Caco-2 (cell line): ENCODE measurements at regions not wholly inside any gene's neighbourhood (a gene's known extent, or its start where the extent isn't known, plus 50 kb on each side); places are given as distances from the start of the nearest gene placed in this dataset.

Experiments used
- BruUV-seq: library from RNA; stranded (reverse); fragments of 400-500 nt; replicated peaks from 2 replicates; lab custom pipeline; 2021; lab: Mats Ljungman, UMichigan
- CTCF ChIA-PET: fragments of 300-600 bp; sonication (Branson Sonifier 250); formaldehyde crosslinking; loops from one replicate; lab custom pipeline; 2022; ENCODE audit warnings: antibody characterized with exemption; lab: Charles Lee
- POLR2A ChIA-PET: fragments of 300-600 bp; sonication (Branson Sonifier 250); formaldehyde crosslinking; loops from one replicate; lab custom pipeline; 2022; ENCODE audit warnings: antibody characterized with exemption; lab: Charles Lee
- DNase-seq, 2 experiments: peaks; one replicate each; pipeline versions ENCODE4 v3.0.0 to v3.0.0-alpha.2; 2020 to 2022
- H3K27me3 ChIP-seq: replicated peaks from 2 replicates; pipeline ENCODE4 v1.6.0; 2011; ENCODE audit warnings: low read length; ENCODE audit not compliant: control insufficient read depth, insufficient read depth
- H3K36me3 ChIP-seq: 2 replicates; pipeline ENCODE4 v1.5.1; 2011; ENCODE audit warnings: low read length; ENCODE audit not compliant: control insufficient read depth, insufficient read depth
- H3K4me1 ChIP-seq: fragments of 250-450 bp; sonication (Bioruptor Pico); 2 replicates; pipeline ENCODE4 v1.5.1; 2020; ENCODE audit warnings: mild to moderate bottlenecking
- H3K4me3 ChIP-seq: 2 replicates; pipeline ENCODE4 v1.5.1; 2011; ENCODE audit warnings: low read depth, mild to moderate bottlenecking, control low read depth, low read length
- H3K9me3 ChIP-seq: fragments of 250-450 bp; sonication (Bioruptor Pico); 2 replicates; pipeline ENCODE4 v1.5.1; 2020; ENCODE audit warnings: mild to moderate bottlenecking, moderate library complexity
- H3K27ac Mint-ChIP-seq: one replicate; pipeline ENCODE4 v1.8.0; 2022; ENCODE audit warnings: mixed read lengths; ENCODE audit not compliant: unreplicated experiment
- H3K27me3 Mint-ChIP-seq: one replicate; pipeline ENCODE4 v1.8.0; 2022; ENCODE audit warnings: mixed read lengths; ENCODE audit not compliant: insufficient read depth, unreplicated experiment
- H3K36me3 Mint-ChIP-seq: one replicate; pipeline ENCODE4 v1.8.0; 2022; ENCODE audit warnings: mild to moderate bottlenecking, mixed read lengths; ENCODE audit not compliant: insufficient read depth, unreplicated experiment
- H3K4me1 Mint-ChIP-seq: one replicate; pipeline ENCODE4 v1.8.0; 2022; ENCODE audit warnings: low read depth, mixed read lengths; ENCODE audit not compliant: unreplicated experiment
- H3K4me3 Mint-ChIP-seq: one replicate; pipeline ENCODE4 v1.8.0; 2022; ENCODE audit warnings: mild to moderate bottlenecking, moderate library complexity, mixed read lengths; ENCODE audit not compliant: unreplicated experiment
- H3K9me3 Mint-ChIP-seq: one replicate; pipeline ENCODE4 v1.8.0; 2022; ENCODE audit warnings: mixed read lengths; ENCODE audit not compliant: unreplicated experiment
- intact Hi-C: fragments of 100-400 bp; cut with micrococcal nuclease; formaldehyde crosslinking; loops from one replicate; pipeline ENCODE4 v1.10.0; 2022; ENCODE audit not compliant: unreplicated experiment
- TF ChIP-seq, protein P1 (sequence below), 2 experiments: fragments of 200-600 bp in 1 of 2; IDR thresholded peaks; 1 replicate in 1 of 2; 2 replicates in 1 of 2; pipeline versions ENCODE4 v1.5.1 to v1.8.0; 2011 to 2022; ENCODE audit warnings: antibody characterized with exemption in 1 of 2, control low read depth in 1 of 2, inconsistent platforms in 1 of 2, low read depth in 1 of 2, low read length in 1 of 2, mild to moderate bottlenecking in 1 of 2, moderate library complexity in 1 of 2; ENCODE audit not compliant: insufficient read depth in 1 of 2, severe bottlenecking in 1 of 2, unreplicated experiment in 1 of 2

DNA sequence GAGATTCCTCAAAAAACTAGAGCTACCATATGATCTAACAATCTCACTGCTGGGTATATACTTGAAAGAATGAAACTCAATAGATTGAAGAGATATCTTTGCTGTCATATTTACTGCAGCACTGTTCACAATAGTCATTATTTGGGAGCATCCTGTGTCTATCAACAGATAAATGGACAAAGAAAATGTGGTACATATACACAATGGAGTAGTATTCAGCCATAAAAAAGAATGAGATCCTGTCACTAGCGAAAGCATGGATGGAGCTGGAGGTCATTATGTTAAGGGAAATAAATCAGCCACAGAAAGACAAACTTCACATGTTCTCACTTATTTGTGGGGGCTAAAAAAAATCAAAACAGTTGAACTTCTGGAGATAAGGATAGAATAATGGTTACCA lies 505.7 kb upstream of the ARRDC3 start:
- Mint-ChIP-seq H3K4me1 (no peaks in the 10 kb centered on the region), H3K36me3 (no peaks in the 10 kb centered on the region), H3K4me3 (no peak overlapping the region), H3K9me3 (no peaks in the 10 kb centered on the region), H3K27me3 (no peaks in the 10 kb centered on the region), H3K27ac (no peak overlapping the region)
- H3K27me3 ChIP-seq, result no peaks in the 10 kb centered on the region
- no peak for DNase-seq
- H3K9me3 ChIP-seq, result no peaks in the 10 kb centered on the region
- H3K36me3 ChIP-seq, result no peaks in the 10 kb centered on the region
- no peaks in the 10 kb centered on the region for H3K4me1 ChIP-seq
- ChIA-PET CTCF (no interaction called here), POLR2A (no interaction called here)
- intact Hi-C loops, result no loop called here
- no peak overlapping the region for H3K4me3 ChIP-seq
- no TSS peak for BruUV-seq
- TF ChIP-seq, protein P1, sequence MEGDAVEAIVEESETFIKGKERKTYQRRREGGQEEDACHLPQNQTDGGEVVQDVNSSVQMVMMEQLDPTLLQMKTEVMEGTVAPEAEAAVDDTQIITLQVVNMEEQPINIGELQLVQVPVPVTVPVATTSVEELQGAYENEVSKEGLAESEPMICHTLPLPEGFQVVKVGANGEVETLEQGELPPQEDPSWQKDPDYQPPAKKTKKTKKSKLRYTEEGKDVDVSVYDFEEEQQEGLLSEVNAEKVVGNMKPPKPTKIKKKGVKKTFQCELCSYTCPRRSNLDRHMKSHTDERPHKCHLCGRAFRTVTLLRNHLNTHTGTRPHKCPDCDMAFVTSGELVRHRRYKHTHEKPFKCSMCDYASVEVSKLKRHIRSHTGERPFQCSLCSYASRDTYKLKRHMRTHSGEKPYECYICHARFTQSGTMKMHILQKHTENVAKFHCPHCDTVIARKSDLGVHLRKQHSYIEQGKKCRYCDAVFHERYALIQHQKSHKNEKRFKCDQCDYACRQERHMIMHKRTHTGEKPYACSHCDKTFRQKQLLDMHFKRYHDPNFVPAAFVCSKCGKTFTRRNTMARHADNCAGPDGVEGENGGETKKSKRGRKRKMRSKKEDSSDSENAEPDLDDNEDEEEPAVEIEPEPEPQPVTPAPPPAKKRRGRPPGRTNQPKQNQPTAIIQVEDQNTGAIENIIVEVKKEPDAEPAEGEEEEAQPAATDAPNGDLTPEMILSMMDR (IDR thresholded peaks at IDR 0.05; ENCODE audit: insufficient read depth in 1 of 2, low read depth in 1 of 2, low read length in 1 of 2, severe bottlenecking in 1 of 2, unreplicated experiment in 1 of 2), result no peak

DNA sequence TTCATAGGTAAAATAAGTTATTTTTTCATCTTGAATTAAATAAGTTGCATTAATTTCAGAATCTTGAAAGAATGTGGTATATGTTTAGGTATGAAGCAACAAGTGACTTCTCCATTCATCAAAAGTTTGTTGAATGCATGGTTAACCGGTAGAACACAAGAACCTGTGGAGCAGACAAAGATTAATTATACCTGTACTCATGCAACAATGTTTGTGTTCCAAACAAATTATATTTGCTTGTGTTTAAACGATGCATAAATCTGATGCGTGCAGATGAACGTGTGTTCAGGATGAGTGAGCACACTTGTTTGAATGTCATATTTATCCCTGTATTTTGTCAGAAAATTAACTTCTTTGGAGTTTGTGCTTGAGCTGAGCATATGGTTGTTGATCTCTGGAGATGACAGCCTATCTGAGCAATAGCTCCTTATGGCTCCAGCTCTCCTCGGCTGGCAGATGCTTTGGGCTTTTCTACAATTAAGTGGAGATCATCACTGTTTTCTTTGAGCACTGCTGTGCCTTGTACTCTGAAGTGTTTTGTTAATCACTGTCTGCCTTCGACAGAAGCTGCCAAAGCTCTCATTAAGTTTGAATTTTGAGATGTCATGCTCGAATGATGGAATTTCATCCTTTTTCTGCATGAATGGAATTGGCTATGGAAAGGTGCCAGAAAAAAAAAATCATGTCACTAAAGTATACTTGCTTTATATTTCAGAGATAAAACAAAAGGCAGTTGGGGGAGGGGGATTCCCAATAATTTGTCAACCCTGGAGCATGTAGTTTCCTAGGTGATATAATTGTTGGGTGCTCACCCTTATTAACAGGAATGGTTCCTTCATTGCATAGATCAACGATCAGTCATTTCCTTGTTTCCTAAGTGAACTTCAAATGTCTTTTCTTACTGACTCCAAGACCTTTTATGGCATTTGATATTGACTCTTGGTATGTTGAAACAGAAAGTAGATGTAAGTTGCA lies 502.5 kb upstream of the ARRDC3 start:
- Histone ChIP-seq H3K4me1 (no peaks in the 10 kb centered on the region), H3K4me3 (no peak overlapping the region), H3K36me3 (no peaks in the 10 kb centered on the region), H3K27me3 (no peaks in the 10 kb centered on the region), H3K9me3 (no peaks in the 10 kb centered on the region)
- ChIA-PET CTCF (no interaction called here), POLR2A (no interaction called here)
- H3K4me3 Mint-ChIP-seq, result no peak overlapping the region
- BruUV-seq, result no TSS peak
- TF ChIP-seq, protein P1 (IDR thresholded peaks at IDR 0.05; ENCODE audit: insufficient read depth in 1 of 2, low read depth in 1 of 2, low read length in 1 of 2, severe bottlenecking in 1 of 2, unreplicated experiment in 1 of 2), result no peak
- H3K9me3 Mint-ChIP-seq, result no peaks in the 10 kb centered on the region
- H3K27ac Mint-ChIP-seq, result no peak overlapping the region
- intact Hi-C loops, result no loop called here
- H3K36me3 Mint-ChIP-seq, result no peaks in the 10 kb centered on the region
- no peak for DNase-seq
- H3K27me3 Mint-ChIP-seq, result no peaks in the 10 kb centered on the region
- H3K4me1 Mint-ChIP-seq, result no peaks in the 10 kb centered on the region

DNA sequence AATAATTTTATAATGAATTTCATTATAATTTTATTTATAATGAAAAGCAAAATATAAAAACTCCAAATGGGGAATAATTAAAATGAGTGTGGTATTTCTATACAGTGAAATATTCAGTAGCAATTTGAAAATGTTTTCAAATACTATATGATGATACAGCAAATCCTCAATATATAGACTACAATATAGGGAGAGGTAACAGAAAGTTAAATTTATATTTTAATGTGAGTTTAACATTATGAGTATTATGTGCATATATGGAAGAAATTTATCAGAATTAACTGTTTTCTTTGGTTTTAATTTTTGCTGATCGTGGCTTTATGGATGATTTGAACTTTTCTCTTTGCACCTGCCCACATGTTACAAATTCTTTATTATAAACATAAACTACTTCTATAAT lies 500.9 kb upstream of the ARRDC3 start:
- H3K4me1 Mint-ChIP-seq, result no peaks in the 10 kb centered on the region
- Histone ChIP-seq H3K36me3 (no peaks in the 10 kb centered on the region), H3K27me3 (no peaks in the 10 kb centered on the region), H3K9me3 (no peaks in the 10 kb centered on the region), H3K4me1 (no peaks in the 10 kb centered on the region), H3K4me3 (no peak overlapping the region)
- no peaks in the 10 kb centered on the region for H3K27me3 Mint-ChIP-seq
- H3K9me3 Mint-ChIP-seq, result no peaks in the 10 kb centered on the region
- intact Hi-C loops, result no loop called here
- no peak overlapping the region for H3K4me3 Mint-ChIP-seq
- no peaks in the 10 kb centered on the region for H3K36me3 Mint-ChIP-seq
- BruUV-seq, result no TSS peak
- no peak for DNase-seq
- TF ChIP-seq, protein P1 (IDR thresholded peaks at IDR 0.05; ENCODE audit: insufficient read depth in 1 of 2, low read depth in 1 of 2, low read length in 1 of 2, severe bottlenecking in 1 of 2, unreplicated experiment in 1 of 2), result no peak
- no peak overlapping the region for H3K27ac Mint-ChIP-seq
- POLR2A ChIA-PET, result interaction anchor here (0.7 kb wide), 1 partner anchor 298 kb away, joined by 3 read pairs; no protein-coding TSS in a partner anchor
- CTCF ChIA-PET, result no interaction called here
